SK-N-SH (cell line): ENCODE measurements at regions not wholly inside any gene's neighbourhood (a gene's known extent, or its start where the extent isn't known, plus 50 kb on each side); places are given as distances from the start of the nearest gene placed in this dataset.

Source experiments
- CTCF ChIA-PET: fragments of 300-600, 350-600 bp; formaldehyde crosslinking; extraction: SDS; loops from one replicate; lab custom pipeline; 2021; lab: Yijun Ruan, JAX
- POLR2A ChIA-PET: fragments of 350-600 bp; sonication (Branson Sonifier 250); formaldehyde crosslinking; extraction: SDS; loops from one replicate; lab custom pipeline; 2020; ENCODE audit warnings: antibody characterized with exemption, inconsistent platforms; lab: Yijun Ruan, JAX
- DNase-seq: peaks from one replicate; pipeline ENCODE4 v3.0.0; 2012
- H2AFZ ChIP-seq: fragments of 200-600 bp; sonication (generic); 2 replicates; pipeline ENCODE4 v1.8.1; 2016; ENCODE audit warnings: antibody characterized with exemption, mild to moderate bottlenecking, low read depth
- H3F3A ChIP-seq: fragments of 200-600 bp; sonication (generic); replicated peaks from 2 replicates; pipeline ENCODE3; 2016; ENCODE audit warnings: antibody characterized with exemption, mild to moderate bottlenecking; ENCODE audit not compliant: insufficient read depth
- H3K27ac ChIP-seq, 2 experiments: fragments of 200-500 bp in 1 of 2; fragments of 200-600 bp in 1 of 2; sonication (Bioruptor generic) in 1 of 2; sonication (generic), shearing (Covaris generic) in 1 of 2; 2 replicates each; pipeline versions ENCODE4 v1.5.1 to v1.6.1; 2014 to 2016; ENCODE audit warnings: low read depth in 2 of 2, inconsistent platforms in 1 of 2, low read length in 1 of 2, mild to moderate bottlenecking in 1 of 2, mixed read lengths in 1 of 2
- H3K27me3 ChIP-seq: fragments of 200-600 bp; sonication (generic), shearing (Covaris generic); 2 replicates; pipeline ENCODE4 v1.6.1; 2016; ENCODE audit warnings: mixed run types; ENCODE audit not compliant: insufficient read depth
- H3K36me3 ChIP-seq, 2 experiments: fragments of 200-500 bp in 1 of 2; fragments of 200-600 bp in 1 of 2; sonication (Bioruptor generic) in 1 of 2; sonication (generic) in 1 of 2; replicated peaks in 1 of 2; 2 replicates each; pipeline versions ENCODE3 to v1.5.1; 2014 to 2016; ENCODE audit warnings: low read length in 1 of 2, mild to moderate bottlenecking in 1 of 2; ENCODE audit not compliant: insufficient read depth in 2 of 2, control insufficient read depth in 1 of 2
- H3K4me1 ChIP-seq, 2 experiments: fragments of 200-500 bp in 1 of 2; fragments of 200-600 bp in 1 of 2; sonication (Bioruptor generic) in 1 of 2; sonication (generic), shearing (Covaris generic) in 1 of 2; 2 replicates each; pipeline versions ENCODE4 v1.5.1 to v1.6.1; 2014 to 2016; ENCODE audit warnings: low read depth in 1 of 2, low read length in 1 of 2, mixed run types in 1 of 2; ENCODE audit not compliant: insufficient read depth in 2 of 2, control insufficient read depth in 1 of 2
- H3K4me2 ChIP-seq: fragments of 200-600 bp; sonication (generic), shearing (Covaris generic); 2 replicates; pipeline ENCODE4 v1.6.1; 2017; ENCODE audit warnings: mixed run types
- H3K4me3 ChIP-seq, 2 experiments: fragments of 200-500 bp in 1 of 2; fragments of 200-600 bp in 1 of 2; sonication (Bioruptor generic) in 1 of 2; sonication (generic), shearing (Covaris generic) in 1 of 2; 2 replicates each; pipeline versions ENCODE4 v1.5.1 to v1.8.1; 2014 to 2016; ENCODE audit warnings: low read depth in 2 of 2, inconsistent platforms in 1 of 2, low read length in 1 of 2, mild to moderate bottlenecking in 1 of 2, mixed read lengths in 1 of 2, moderate library complexity in 1 of 2
- H3K79me2 ChIP-seq: fragments of 200-600 bp; sonication (generic); 2 replicates; pipeline ENCODE4 v1.8.1; 2017; ENCODE audit warnings: mild to moderate bottlenecking; ENCODE audit not compliant: insufficient read depth
- H3K9ac ChIP-seq: fragments of 200-600 bp; sonication (generic); 2 replicates; pipeline ENCODE4 v1.6.1; 2017; ENCODE audit warnings: mixed run types
- H3K9me2 ChIP-seq: fragments of 200-600 bp; sonication (generic); 2 replicates; pipeline ENCODE4 v1.6.1; 2017; ENCODE audit warnings: mixed run types
- H3K9me3 ChIP-seq: fragments of 200-600 bp; sonication (generic); 2 replicates; pipeline ENCODE4 v1.6.1; 2017; ENCODE audit warnings: mixed run types, mild to moderate bottlenecking, moderate library complexity
- H4K20me1 ChIP-seq: fragments of 200-600 bp; sonication (generic); 2 replicates; pipeline ENCODE4 v1.6.1; 2017; ENCODE audit warnings: mild to moderate bottlenecking, mixed run types; ENCODE audit not compliant: insufficient read depth
- EZH2phosphoT487 ChIP-seq: fragments of 200-600 bp; sonication (generic); IDR thresholded peaks from 2 replicates; pipeline ENCODE4 v1.6.1; 2017; ENCODE audit warnings: low read depth, mixed run types, mild to moderate bottlenecking, antibody characterized with exemption, moderate library complexity, borderline replicate concordance
- FOSL2 ChIP-seq: IDR thresholded peaks from 2 replicates; pipeline ENCODE4 v1.4.0; 2012; ENCODE audit warnings: low read depth, mild to moderate bottlenecking, moderate library complexity, borderline replicate concordance
- GABPA ChIP-seq: IDR thresholded peaks from 2 replicates; pipeline ENCODE4 v1.4.0; 2012; ENCODE audit warnings: low read depth, mild to moderate bottlenecking
- MAX ChIP-seq: IDR thresholded peaks from 2 replicates; pipeline ENCODE4 v1.4.0; 2012; ENCODE audit warnings: low read depth
- MEF2A ChIP-seq: IDR thresholded peaks from 2 replicates; pipeline ENCODE4 v1.4.0; 2012; ENCODE audit warnings: low read depth, borderline replicate concordance
- NRF1 ChIP-seq: IDR thresholded peaks from 2 replicates; pipeline ENCODE4 v1.6.1; 2012; ENCODE audit warnings: low read depth, mild to moderate bottlenecking, low read length
- RAD21 ChIP-seq: IDR thresholded peaks from 2 replicates; pipeline ENCODE4 v1.6.1; 2012; ENCODE audit warnings: mild to moderate bottlenecking, low read length
- RCOR1 ChIP-seq: fragments of 150-350 bp; IDR thresholded peaks from 2 replicates; pipeline ENCODE4 v1.6.1; 2017; ENCODE audit warnings: antibody characterized with exemption, low read length
- REST ChIP-seq: IDR thresholded peaks from 2 replicates; pipeline ENCODE4 v1.6.1; 2012; ENCODE audit warnings: mild to moderate bottlenecking, low read depth, low read length, moderate library complexity
- RXRA ChIP-seq: IDR thresholded peaks from 2 replicates; pipeline ENCODE4 v1.4.0; 2012; ENCODE audit warnings: low read depth, mild to moderate bottlenecking, borderline replicate concordance
- TCF12 ChIP-seq: IDR thresholded peaks from 2 replicates; pipeline ENCODE4 v1.4.0; 2012
- TEAD4 ChIP-seq: IDR thresholded peaks from 2 replicates; pipeline ENCODE4 v1.4.0; 2012; ENCODE audit warnings: mild to moderate bottlenecking, borderline replicate concordance; ENCODE audit not compliant: insufficient read depth
- USF1 ChIP-seq: IDR thresholded peaks from 2 replicates; pipeline ENCODE4 v1.4.0; 2012; ENCODE audit warnings: low read depth, borderline replicate concordance
- USF2 ChIP-seq: fragments of 150-350 bp; IDR thresholded peaks from 2 replicates; pipeline ENCODE4 v1.6.1; 2017; ENCODE audit warnings: antibody characterized with exemption, low read length, low read depth, borderline replicate concordance
- ZBTB33 ChIP-seq: IDR thresholded peaks from 2 replicates; pipeline ENCODE4 v1.4.0; 2012; ENCODE audit warnings: low read depth, borderline replicate concordance
- WGBS: methylation state at CpG from one replicate; pipeline ENCODE4 v1.1.6; 2017; ENCODE audit warnings: low lambda C conversion rate; 5-methylcytosine and 5-hydroxymethylcytosine counted together

GRCh38 chr9:38329968-38330367, 62.5 kb upstream of the ALDH1B1 start:
- no peak for TF ChIP-seq NRF1
- TF ChIP-seq MAX = no peak
- TF ChIP-seq USF2 = no peak
- no peak for TF ChIP-seq RCOR1
- TF ChIP-seq TCF12 = no peak
- no peak for TF ChIP-seq REST
- no peak for TF ChIP-seq TEAD4
- TF ChIP-seq FOSL2 = no peak
- no peak for TF ChIP-seq RXRA
- TF ChIP-seq RAD21 = no peak
- no peak for TF ChIP-seq EZH2phosphoT487
- TF ChIP-seq USF1 = no peak
- no peak for TF ChIP-seq MEF2A
- TF ChIP-seq ZBTB33 = no peak
- no peak for TF ChIP-seq GABPA
- DNase-seq = no peak
- WGBS = 87% methylated on average over 9 of the region's 11 CpGs
- Histone ChIP-seq H3K9me3 (no peaks in the 10 kb centered on the region), H4K20me1 (no peaks in the 10 kb centered on the region), H3K4me1 (no peaks in the 10 kb centered on the region), H3K36me3 (no peaks in the 10 kb centered on the region), H3K9me2 (no peaks in the 10 kb centered on the region), H3K4me2 (no peak overlapping the region), H3K9ac (no peak overlapping the region), H2AFZ (no peak overlapping the region), H3K79me2 (no peaks in the 10 kb centered on the region), H3K27ac (no peak overlapping the region), H3K27me3 (peaks cover 4% of the 10 kb centered on the region), H3F3A (no peaks in the 10 kb centered on the region), H3K4me3 (no peak overlapping the region)
- ChIA-PET POLR2A (no interaction called here), CTCF (interaction anchor here (1.0 to 1.9 kb wide), 5 partner anchors 9 to 416 kb away, joined by 3 to 5 read pairs (median 4); no protein-coding TSS in a partner anchor)
